Activated CD4-positive, alpha-beta T cell treated with anti-CD3 and anti-CD28 coated beads, Interleukin-2, amount 50 U/mL, for 1 hour (primary cell): ENCODE measurements at regions not wholly inside any gene's neighbourhood (a gene's known extent, or its start where the extent isn't known, plus 50 kb on each side); places are given as distances from the start of the nearest gene placed in this dataset.
"Not testable (repeated sequence)": the region's sequence is repeated elsewhere in the genome, so short reads cannot be mapped to it uniquely, and the experiment has no call there.

Source experiments
- DNase-seq: peaks from one replicate; pipeline ENCODE4 v3.0.0-alpha.2; 2020

DNA sequence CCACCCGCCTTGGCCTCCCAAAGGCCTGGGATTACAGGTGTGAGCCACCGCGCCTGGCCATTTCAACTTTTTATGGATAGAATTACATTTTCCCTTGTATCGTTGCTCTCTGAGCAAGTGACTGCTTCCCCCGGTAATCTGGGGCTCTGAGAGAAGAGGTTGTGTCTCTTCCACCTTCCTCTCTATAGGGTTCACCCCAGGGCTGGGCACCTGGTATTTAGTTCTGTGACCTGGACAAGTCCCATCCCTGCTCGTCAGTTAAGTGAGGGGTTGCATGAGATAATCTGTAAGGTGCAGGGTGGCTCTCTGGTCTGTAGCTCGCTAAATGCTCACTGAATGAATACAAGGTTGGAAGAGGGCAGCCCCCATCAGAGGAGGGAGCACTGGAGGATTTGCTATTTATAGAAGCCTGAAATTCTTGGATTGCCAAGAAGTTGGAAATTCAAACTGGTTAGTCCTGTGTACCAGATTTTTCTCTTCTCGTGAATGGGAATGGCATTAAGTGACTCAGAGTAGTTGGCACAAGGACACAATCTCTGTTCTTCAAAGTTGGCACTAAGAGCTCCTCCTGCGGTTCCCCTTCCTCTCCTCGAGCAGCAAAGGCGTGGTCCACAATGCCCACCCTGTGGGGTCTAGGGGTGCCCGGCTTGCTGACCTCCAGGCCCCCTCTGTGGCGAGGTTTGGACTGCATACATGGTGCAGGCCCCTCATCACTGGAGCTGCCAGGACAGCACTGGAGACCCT, 68.1 kb upstream of the DLG1 start:
- no peak for DNase-seq

DNA sequence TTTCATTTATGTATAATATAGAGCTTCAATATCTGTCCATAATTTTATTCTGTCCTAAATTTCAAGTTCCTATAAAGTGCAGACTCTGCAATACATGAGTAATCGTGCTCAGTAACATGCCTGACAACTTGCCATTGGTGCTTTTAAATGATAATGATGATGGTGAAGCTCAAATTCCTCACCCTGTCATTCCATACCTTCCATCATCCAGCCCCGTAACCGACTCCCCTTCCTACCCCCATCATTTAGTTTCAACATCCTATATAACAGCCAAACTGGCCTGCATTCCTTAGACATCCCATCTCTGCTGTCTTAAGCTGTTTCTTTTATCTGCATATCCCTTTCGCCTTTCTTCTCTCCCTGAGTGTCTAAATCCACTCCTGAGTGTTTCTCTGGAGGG, 67.2 kb upstream of the DLG1 start:
- DNase-seq = no peak

DNA sequence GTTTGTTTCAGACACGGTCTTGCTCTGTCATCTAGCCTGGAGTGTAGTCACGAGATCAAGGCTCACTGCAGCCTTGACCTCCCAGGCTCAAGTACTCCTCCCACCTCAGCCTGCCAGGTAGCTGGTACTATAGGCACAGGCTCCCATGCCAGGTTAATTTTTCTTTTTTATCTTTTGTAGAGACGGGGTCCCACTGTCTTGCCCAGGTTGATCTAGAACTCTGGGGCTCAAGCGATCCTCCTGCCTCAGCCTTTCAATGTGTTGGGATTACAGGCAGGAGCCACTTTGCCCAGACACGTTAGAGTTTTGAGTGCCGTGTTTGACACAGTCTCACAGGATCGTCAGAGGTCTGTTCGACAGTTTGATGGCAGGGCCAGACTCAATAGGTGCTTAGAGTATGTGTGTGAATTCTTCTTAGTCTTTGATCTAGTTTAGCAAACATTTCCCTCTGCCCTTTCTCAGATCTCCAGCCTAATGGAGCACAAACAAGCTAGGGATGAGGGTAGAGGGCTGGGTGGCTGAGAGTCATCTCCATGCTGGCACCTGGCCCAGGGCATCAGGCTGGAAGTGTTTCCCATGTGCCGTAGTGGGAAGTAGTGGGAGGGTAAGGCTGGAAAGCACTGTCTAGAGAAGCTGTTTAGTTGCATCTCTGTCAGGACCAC, 66.1 kb upstream of the DLG1 start:
- no peak for DNase-seq

DNA sequence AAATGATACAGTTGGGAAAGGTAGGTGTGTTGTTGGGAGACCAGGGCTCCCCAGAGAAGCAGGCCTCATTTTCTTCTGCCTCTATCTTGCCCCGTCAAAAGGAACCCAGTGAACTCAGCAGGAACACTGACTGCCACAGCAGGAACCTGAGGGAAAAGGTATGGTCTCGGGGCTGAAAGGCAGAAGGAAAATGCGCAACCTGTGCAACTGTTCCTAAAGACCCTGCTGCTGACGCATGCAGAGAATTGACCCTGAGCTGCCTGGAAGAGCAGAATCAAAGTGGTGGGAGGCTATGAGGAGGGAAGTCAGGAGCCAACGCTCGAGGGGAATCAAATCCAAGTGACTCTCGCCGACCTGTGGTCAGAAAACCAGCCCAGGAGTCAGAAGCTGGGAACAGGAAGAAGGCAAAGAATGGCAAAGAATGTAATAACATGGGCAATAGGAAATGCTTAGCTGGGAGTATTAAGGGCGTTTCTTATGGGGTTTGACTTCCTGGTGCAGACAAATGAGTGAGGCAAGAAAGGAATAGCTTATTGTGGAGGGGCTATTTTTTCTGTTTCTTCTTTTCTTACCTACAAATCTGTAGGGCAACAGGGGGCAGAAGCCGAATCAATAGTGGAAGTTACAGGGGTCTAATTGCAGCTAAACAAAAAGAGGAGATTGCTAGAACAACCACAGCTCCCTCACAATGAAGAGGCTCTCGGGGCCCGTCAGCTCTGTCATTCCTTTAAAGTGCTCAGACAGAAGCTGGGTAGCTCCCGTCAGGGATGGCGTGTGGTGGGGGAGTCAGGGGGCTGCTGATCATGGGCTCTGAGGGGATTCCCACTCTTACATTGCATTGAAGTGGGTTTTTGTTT, 65.4 kb upstream of the DLG1 start:
- no peak for DNase-seq

DNA sequence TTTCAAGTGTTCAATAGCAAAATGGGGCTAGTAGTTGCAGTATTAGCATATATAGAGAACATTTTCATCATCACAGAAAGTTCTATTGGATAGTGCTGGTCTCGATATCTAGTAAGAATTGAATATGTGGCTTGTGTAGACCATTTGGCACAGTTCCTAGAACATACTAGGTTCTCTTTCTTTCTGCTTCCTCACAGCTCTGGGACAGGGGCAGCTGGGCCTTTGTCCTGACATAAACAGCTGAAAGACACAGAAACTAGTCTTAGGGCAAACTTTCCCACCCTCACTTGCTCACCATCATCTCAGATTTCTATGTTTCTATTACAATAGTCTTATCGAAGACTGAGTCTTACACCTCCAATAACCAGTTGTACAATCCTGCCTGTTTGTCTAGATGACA, 63.7 kb upstream of the DLG1 start:
- DNase-seq = no peak

DNA sequence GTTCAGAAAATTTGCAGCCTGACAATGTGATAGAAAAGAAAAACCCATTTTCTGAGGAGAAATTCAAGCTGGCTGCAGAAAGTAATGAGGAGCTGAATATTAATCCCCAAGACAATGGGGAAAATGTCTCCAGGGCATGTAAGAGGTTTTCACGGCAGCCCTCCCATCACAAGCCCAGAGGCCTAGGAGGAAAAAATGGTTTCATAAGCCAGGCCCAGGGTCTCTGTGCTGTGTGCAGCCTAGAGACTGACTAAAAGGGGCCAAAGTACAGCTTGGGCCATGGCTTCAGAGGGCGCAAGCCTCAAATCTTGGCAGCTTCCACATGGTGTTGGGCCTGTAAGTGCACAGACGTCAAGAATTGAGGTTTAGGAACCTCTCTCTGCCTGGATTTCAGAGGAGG, 61.7 kb upstream of the DLG1 start:
- DNase-seq = not testable (repeated sequence)

DNA sequence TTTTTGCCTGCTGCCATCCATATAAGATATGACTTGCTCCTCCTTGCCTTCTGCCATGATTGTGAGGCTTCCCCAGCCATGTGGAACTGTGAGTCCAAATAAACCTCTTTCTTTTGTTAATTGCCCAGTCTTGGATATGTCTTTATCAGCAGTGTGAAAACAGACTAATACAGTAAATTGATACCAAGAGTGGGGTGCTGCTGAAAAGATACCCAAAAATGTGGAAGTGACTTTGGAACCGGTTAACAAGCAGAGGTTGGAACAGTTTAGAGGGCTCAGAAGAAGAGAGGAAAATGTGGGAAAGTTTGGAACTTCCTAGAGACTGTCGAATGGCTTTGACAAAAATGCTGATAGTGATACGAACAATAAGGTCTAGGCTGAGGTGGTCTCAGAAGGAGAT, 61.1 kb upstream of the DLG1 start:
- not testable (repeated sequence) for DNase-seq

DNA sequence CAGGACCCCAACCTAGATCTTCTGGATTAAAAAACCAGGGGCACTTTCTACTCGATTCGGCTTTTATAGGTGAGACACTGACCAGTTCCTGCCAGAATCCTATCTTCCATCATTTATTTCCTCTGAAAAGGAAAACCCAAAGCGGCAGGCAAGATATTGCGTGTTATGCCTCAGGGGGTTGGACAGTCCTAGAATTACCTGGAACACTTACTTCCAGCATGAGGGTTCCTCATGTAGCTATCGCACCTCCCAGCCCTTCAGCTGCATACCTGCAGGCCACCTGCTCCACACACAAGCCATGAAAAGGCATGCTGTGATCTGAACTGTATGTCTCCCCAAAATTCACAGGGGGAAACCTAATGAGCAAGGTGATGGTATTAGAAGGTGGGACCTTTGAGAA, 58.3 kb upstream of the DLG1 start:
- no peak for DNase-seq

DNA sequence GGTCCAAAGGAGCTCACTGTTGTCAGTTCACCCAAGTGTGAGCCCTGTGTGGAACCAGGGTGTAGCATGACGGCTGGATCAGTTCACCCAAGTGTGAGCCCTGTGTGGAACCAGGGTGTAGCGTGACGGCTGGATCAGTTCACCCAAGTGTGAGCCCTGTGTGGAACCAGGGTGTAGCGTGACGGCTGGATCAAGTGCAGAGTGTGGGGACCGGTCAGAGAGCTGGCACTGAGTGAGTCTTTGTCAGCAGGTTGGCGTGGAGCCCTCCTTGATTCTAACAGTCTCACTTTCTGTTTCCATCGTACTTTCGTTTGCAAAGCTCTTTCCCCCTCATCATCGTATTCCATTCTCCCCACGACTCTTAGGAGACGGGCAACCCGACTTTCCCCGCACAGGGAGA, 57.9 kb upstream of the DLG1 start:
- DNase-seq = no peak

DNA sequence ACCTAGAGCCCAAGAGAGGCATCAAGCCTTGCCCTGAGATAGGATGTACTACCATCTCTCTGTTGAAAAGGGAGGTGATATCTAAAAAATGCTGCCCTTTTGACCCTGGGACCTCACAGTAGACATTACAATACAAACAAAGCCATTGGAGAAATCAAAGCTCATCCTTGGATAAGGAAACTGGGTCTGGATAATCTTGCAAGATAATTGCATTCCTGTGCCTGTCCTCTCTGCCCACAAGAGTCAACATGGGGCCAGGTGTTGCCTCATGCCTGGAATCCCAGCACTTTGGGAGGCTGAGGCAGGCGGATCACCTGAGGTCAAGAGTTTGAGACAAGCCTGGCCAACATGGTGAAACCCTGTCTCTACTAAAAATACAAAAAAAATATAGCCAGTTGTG, 57.3 kb upstream of the DLG1 start:
- no peak for DNase-seq

DNA sequence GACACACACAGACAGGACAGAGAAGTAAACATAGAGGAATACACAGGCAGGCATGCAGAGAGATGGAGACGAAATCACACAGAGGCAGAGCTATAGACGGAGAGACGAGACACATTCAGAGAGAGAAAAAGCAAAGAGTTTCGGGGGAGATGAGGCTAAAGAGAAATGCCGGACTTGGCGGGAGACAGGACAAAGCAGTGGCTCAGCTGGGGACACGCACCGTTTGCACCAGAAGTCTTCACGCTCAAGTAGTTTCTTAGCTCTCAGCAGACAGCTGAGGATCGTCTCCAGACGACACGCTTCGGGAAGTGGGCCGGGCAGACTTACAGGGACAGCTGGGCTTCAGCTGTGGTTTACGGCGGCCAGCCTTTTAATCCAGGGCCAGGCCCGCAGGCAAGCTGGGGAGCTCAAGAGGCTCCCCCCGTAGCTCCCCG, 56.2 kb upstream of the DLG1 start:
- no peak for DNase-seq

DNA sequence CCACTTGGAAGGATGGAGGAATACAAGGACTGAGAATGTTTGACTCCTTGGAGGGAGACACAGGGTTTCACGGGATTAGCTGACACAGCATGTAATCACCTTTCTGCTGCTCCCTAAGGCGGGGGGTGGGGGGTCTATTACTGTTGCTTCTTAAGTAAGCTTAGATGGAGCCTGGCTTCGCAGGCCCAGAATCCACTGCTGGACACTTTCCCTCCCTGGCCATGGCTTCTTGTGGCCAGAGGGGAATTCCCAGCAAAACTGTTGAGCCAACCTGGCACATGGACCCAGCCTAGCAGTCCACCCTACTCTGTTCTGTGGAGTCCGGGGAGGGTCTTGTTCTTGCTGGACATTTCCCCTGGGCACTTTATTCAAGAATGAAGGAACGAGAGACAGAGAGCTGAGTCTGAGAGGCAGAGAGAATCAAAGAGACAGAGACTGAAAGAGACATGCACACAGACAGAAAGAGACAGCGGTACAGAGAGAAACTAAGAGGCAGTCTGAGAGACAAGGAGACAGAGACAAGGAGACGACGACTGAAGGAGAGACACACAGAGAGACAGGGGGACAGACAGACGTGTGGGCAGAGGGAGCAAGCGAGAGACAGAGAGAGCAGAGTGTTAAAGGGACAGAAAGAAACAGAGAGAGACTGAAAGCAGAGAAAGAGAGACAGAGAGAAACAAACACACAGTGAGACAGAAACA, 55.6 kb upstream of the DLG1 start:
- no peak for DNase-seq

DNA sequence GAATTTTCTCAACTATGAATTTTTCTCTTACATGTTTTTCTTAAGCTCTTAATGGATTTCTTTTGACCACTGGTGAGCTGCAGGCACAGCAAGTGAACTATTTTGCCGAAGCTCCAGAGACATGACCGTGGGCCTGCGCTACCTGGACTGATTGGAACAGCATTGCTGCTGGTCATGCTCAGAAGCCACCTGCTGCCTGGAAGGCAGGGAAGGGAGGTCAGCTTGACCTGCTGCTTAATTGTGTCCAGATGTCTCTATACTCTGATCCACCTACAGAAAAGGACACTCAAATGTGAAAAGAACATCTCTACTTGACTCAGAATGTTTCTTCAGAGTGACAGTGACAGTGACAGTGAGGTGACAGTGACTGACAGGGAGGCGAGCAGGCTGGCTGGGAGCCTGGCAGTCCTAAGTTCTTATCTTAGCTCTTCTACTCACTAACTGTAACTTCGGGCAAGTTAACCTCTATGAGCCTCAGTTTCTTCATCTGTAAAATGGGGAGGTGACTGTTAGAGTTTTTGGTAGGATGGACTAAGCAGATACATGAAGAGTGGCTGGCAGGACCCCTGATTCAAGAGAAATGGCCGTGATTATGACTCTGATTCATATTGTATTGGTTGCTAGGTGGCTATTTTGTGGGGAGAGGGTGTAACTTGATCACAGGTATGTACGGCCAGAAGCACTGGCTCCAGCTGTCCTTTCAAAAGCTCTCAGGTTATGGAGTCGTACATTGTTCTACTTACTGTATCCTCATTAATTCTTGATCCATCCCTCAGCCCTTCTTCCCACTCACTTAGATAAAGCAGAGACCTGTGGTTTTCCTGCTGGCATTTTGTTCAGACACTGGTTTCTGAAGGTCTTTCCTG, 54.8 kb upstream of the DLG1 start:
- DNase-seq = no peak

DNA sequence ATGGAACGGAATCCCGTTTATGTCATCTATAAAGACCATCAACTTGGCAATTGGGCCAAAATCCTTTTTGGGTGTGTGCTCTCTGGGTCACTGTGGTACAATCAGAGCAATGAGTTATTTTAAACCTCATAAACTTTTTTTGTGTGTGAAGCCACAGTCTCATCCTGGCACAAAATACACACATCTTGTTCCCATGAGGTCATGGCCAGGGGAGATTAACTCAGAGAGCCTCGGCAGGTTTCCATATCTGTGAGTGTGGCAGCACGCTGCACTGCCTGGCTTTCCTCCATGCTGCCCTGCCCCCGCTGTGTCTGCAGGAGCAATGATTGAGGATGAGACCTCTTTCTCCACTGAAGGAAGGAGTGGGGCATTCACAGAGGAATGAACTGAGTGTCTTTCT, 54.0 kb upstream of the DLG1 start:
- no peak for DNase-seq

DNA sequence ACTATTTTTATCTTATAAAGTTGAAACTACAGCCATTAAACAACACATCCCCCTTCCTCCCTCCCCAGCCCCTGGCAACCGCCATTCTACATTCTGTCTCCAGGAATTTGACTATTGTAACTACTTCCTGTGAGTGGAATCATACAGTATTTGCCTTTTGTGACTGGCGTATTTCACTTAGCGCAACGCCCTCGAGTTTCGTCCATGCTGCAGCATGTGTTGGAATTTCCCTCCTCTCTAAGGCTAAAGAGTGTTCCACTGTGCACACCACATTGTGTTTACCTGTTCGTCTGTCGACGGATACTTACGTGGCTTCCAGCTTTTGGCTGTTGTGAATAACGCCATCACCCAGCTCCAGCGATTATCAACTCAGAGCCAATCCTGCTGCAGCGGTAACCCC, 52.0 kb upstream of the DLG1 start:
- DNase-seq = no peak

DNA sequence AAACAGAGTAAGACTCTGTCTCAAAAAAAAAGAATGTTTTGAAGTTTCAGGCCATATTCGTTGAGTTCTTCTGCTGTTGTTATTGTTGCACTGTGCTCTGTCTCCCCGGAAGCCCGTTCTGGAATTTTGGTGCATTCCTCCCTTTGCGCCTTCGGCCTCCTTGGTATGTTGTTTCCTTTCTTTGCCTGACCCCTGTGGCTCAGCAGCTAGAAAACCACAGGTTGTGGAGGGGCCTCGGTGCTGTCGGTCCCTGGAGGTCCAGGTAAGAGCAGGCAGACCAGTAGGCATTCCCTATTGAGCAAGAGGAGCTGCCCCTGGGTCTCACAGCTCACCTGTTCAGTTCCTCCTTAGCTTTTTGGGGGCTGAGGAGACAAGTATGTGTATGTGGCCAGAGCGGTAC, 51.0 kb upstream of the DLG1 start:
- no peak for DNase-seq
